ENCODE measurements at regions not wholly inside any gene's neighbourhood (a gene's known extent, or its start where the extent isn't known, plus 50 kb on each side); places are given as distances from the start of the nearest gene placed in this dataset.

- Histone ChIP-seq H3K4me2 (ENCODE audit: low read length) (no peak overlapping the region), H3K9me3 (ENCODE audit: low read length) (peaks cover 6% of the 10 kb centered on the region; the same call in 1 of the 2 replicates), H3K79me2 (ENCODE audit: low read length) (no peaks in the 10 kb centered on the region), H3K9me2 (replicated peaks; ENCODE audit: low read length) (no peaks in the 10 kb centered on the region), H3K36me3 (ENCODE audit: low read depth, low read length) (peaks cover 6% of the 10 kb centered on the region; the same call in 1 of the 2 replicates), H3K27me3 (ENCODE audit: low read length) (no peaks in the 10 kb centered on the region), H3K27ac (ENCODE audit: low read length) (no peak overlapping the region), H3K4me1 (ENCODE audit: insufficient read depth, low read length) (peaks cover 37% of the 10 kb centered on the region), H3K9ac (ENCODE audit: low read length) (no peak overlapping the region), H4K20me1 (ENCODE audit: low read length) (no peaks in the 10 kb centered on the region), H2AFZ (ENCODE audit: low read length) (no peak overlapping the region), H3F3A (ENCODE audit: low read length, unreplicated experiment) (peaks cover 6% of the 10 kb centered on the region), H3K4me3 (ENCODE audit: low read length) (no peak overlapping the region)
- BruUV-seq (replicated peaks) = no TSS peak
- TF ChIP-seq EZH2 (IDR thresholded peaks at IDR 0.05; ENCODE audit: low read length, unreplicated experiment) (no peak), CTCF (conservative IDR thresholded peaks at IDR 0.05; ENCODE audit: low read depth, low read length) (no peak), EZH2phosphoT487 (IDR thresholded peaks at IDR 0.05; ENCODE audit: borderline replicate concordance, low read length) (no peak)
- DNase-seq (no peak), ATAC-seq (no peak)
- intact Hi-C loops (cut with micrococcal nuclease) = no loop called here
- ChIA-PET CTCF (no interaction called here), POLR2A (ENCODE audit: unreplicated experiment) (no interaction called here)
Observed at GRCh38 chr2:149740490-149740889, 152.9 kb upstream of the MMADHC start.

GRCh38 chr2:149739883-149740265, 152.3 kb upstream of the MMADHC start:
- Histone ChIP-seq H3K4me2 (ENCODE audit: low read length) (no peak overlapping the region), H3K27ac (ENCODE audit: low read length) (no peak overlapping the region)
- no TSS peak for BruUV-seq (replicated peaks)

More at GRCh38 chr2:149739883-149740265, 152.3 kb upstream of the MMADHC start:
- no peaks in the 10 kb centered on the region for H3K79me2 ChIP-seq (ENCODE audit: low read length)
- no peaks in the 10 kb centered on the region for H3K27me3 ChIP-seq (ENCODE audit: low read length)
- DNase-seq (no peak), ATAC-seq (no peak)
- peaks cover 7% of the 10 kb centered on the region; the same call in 1 of the 2 replicates for H3K36me3 ChIP-seq (ENCODE audit: low read depth, low read length)
- peaks cover 6% of the 10 kb centered on the region; the same call in 1 of the 2 replicates for H3K9me3 ChIP-seq (ENCODE audit: low read length)
- no peak overlapping the region for H3K4me3 ChIP-seq (ENCODE audit: low read length)
- ChIA-PET POLR2A (ENCODE audit: unreplicated experiment) (no interaction called here), CTCF (no interaction called here)
- H3K9me2 ChIP-seq (replicated peaks; ENCODE audit: low read length) = no peaks in the 10 kb centered on the region
- H2AFZ ChIP-seq (ENCODE audit: low read length) = no peak overlapping the region
- H3K4me1 ChIP-seq (ENCODE audit: insufficient read depth, low read length) = peaks cover 34% of the 10 kb centered on the region
- no peak for TF ChIP-seq EZH2 (IDR thresholded peaks at IDR 0.05; ENCODE audit: low read length, unreplicated experiment)
- TF ChIP-seq CTCF (conservative IDR thresholded peaks at IDR 0.05; ENCODE audit: low read depth, low read length) = no peak
- TF ChIP-seq EZH2phosphoT487 (IDR thresholded peaks at IDR 0.05; ENCODE audit: borderline replicate concordance, low read length) = no peak
- no peak overlapping the region for H3K9ac ChIP-seq (ENCODE audit: low read length)
- H4K20me1 ChIP-seq (ENCODE audit: low read length) = no peaks in the 10 kb centered on the region
- intact Hi-C loops (cut with micrococcal nuclease) = loop anchor here (10.0 kb wide), 1 partner anchor 745 kb away; the partner anchor contains the start of gene RND3
- H3F3A ChIP-seq (ENCODE audit: low read length, unreplicated experiment) = peaks cover 6% of the 10 kb centered on the region

Measured in PC-3 (cell line).